Activated CD4-positive, alpha-beta T cell treated with anti-CD3 and anti-CD28 coated beads, Interleukin-2, amount 50 U/mL, for 48 hours (primary cell): ENCODE measurements at regions not wholly inside any gene's neighbourhood (a gene's known extent, or its start where the extent isn't known, plus 50 kb on each side); places are given as distances from the start of the nearest gene placed in this dataset.

Source experiments
- DNase-seq, 2 experiments: peaks; one replicate each; pipeline ENCODE4 v3.0.0-alpha.2; 2020

GRCh38 chr4:41883988-41884734 lies 51.1 kb upstream of the TMEM33 start:
- no peak for DNase-seq

DNA sequence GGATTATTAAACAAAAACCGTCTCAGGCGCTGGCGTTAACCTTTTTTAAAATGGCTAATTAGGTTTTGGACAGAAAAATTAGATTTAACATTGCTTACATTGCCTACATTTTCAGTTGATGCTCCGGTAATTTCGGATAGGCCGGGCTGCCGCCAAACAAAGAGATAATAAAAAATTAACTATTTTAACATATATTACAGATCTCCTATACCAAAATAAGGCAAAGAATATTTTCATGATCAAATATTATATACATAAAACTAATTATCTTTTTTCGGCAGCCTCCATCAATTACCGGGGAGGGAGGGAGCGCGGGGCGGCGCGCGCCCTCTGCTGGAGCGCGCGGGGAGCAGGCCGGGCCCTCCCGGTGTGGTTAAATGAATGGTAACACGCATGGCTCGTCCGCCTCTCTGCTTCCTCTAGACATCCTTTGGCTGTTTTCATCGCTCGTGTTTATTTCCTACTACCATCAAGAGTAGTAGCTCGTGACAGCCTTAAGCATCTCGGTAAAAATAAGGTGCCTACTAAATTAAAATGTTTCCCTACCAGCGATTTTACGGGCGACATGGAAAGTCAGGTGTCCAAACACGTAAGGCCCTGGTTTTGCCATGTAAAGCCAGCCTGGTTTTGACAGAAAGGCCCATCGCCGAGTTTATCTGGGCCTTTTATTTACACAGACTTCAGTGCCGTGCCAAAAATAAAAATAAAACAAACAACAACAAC lies 52.4 kb upstream of the TMEM33 start:
- DNase-seq = peak; percentile 57 to 66

GRCh38 chr4:41881981-41882624 lies 53.1 kb upstream of the TMEM33 start:
- DNase-seq = no peak

DNA sequence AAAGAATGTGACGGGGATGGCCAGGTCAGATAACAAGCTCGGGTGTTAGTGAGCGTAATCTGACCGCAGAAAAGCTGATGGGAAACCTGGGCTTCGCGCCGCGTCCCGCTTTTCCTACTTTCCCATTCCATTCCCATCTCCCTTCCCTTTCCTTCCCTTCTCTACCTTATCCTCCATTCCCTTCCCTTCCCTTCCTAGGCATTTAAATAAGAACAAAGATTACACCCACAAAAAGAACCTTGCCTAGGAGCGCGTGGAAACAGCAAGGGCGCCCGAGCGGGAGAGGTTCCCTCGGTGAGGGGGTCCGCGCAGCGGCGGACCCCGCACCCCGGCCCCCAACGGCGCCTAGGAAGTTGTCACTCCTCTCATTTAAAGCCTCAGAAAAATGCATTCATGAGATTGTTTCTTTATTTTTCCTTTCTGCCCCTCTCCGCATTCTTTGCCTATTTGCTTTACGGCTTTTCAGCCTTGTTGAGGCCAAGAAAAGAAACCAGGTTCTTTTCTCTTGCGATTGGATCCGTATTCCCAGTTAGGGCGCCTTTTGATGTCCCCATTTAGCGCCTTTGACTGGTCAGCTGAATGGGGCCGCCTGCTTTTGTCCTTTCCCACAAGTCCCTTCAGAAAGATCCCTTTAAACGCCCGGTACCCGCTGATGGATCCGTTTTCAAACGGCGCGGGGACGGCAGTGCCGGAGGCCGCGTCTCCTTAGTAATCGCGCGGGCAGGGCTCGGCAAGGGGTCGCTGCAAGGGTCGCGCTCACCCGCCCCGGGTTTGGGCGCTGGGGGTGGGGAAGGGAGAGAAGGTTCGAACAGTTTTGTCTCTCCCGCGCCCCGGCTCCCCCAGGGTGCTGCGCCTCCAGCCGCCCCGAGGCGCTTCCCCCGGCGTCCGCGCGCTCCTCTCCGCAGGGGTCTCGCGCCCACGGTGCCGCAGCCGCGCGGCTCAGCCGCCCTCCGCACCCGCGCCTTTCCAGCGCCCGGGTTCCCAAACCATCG lies 54.1 kb upstream of the TMEM33 start:
- no peak for DNase-seq

- DNase-seq = no peak
Measured at GRCh38 chr4:41880022-41880837, 55.0 kb upstream of the TMEM33 start.

GRCh38 chr4:41879552-41879951 lies 55.7 kb upstream of the TMEM33 start:
- DNase-seq = no peak

DNA sequence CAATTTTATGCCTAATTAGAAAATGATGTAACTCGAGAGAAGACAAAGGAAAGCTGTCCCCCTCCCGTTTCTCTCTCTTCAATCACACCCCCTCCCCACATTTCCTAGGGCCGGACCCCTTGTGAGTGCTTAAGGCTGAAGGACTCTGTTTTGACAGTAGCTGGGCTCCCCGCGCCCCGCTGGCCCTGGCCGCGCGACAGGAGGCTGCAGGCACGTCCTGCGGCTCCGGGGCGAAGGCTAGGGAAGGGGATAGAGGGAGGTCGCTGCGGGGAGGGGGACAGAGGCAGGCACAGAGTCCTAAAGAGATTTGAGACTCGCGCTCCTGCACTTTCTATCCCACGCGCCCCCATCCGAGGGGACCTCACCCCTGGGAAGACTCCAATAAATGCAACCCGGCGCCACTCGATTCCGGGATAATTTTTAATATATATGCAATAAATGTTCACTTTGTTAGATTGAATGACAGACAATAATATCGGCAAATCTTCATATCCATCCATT lies 56.2 kb upstream of the TMEM33 start:
- no peak for DNase-seq

DNA sequence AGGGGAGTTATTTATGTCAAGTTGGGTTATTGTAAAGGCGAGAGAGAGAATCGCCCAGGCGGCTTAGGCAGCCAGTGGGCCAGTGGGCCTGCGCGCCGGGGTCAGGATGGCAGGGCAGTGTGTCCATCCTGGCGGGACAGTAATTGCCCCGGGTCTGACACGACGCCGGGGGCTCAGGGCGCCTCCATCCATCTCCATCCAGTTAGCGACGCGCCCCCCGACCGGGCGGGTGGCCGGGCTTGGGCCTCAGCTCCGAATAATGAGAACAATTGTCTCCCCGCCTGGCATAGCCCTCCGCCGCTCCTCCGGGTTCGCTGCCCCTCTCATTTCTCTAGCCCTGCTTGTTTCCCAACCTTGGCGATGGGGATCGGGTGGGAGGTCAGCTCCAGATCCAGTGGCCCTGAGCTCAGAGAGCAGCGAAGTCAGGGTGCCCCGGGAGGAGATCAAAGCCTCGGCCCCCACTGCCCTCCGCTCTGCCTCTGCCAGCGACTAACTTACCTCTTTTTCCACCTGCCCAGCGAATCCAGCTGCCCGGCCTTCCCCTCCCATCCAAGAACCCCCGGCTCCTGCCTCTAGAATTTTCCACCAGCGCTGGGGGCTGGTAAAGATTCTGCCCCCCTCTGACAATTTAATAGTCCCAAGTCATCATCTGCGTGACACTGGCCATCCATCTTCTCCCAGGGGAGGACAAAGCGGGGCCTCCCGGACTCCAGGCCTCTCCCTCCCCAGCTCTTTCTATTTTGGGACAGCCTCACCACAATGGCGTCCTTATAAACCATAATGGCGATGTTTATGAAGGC lies 56.9 kb upstream of the TMEM33 start:
- DNase-seq = no peak

- no peak for DNase-seq
Measured at GRCh38 chr4:41877020-41877796, 58.0 kb upstream of the TMEM33 start.

- no peak for DNase-seq
Measured at GRCh38 chr4:41874873-41875272, 60.4 kb upstream of the TMEM33 start.

DNA sequence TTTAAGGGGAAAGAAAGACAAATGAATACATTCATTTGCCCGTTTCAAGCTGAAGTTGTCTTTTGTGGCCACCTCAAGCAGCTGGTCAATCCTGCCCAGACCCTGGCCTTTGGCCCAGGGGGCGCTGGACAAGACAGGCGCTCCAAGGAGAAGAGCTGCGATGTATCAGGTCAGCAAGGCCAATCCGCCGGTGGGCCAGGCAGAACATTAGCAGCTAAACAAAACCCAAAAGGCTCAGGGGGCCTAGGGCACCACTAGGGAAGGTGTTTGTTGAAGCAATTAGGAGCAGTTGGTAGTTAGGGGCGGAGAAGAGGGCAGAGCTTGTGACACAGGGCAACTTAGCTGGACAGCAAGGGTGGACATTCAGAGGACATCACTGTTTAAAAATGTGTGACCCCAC lies 60.8 kb upstream of the TMEM33 start:
- DNase-seq = no peak

DNA sequence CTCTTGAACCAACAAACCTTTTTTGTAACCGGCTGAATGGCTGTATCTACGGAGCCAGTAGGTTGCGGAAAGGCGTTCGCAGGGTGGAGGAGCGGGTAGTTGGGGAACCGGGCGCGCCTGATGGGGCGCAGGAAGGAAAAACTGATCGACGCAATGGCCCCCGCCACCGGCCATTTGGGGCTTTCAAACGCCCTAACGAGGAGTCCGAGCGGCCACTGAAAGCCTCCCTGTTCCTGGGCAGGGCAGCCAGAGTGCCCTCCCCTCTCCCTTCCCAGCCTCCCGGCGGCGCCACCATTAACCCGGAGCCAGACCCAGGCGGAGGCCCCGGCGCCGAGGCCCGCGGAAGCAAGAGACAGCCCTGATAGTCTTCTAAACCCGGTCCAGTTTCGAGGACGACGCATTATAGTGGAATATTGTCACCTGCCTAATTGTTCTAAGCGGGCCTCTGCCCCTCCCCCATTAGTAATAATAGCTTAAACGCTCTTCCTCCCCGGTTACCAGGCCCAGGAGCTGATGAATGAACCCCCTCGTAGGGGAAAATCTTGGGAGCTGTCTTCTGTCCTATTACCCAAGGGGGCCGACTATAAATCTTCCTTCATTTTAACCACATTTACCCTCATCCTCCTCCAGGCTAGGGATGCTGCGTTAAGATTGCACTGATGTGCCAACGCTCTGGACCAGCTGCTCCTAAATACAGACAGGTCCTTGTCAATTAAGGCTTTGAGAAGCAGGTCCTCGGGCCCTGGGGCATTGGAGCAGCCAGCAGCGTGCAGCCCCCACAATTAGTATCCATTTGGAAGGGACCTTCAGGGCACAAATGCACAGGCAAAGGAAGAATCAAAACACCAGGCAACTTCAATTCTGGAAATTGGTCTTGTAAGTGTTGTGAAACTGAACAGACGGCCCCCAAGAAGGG lies 61.6 kb upstream of the TMEM33 start:
- DNase-seq = no peak

DNA sequence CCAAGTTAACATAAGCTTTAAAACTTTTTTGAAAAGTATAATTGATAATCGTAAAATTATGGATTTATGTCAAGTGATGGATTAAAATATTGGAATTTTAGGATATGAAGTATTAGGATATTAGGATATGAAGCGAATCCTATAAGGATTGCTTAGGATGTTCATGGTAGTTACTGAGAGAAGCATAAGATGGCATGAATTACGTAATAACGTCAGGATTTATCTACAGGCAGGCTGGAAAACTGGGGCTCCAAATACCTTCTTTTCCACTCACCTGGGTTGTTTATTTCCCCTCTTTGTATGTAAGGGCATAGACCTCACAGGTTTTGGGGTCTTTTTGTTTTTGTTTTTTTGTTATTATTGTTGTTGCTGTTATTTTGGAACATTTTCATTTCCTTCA lies 65.2 kb upstream of the TMEM33 start:
- no peak for DNase-seq

- no peak for DNase-seq
Measured at GRCh38 chr4:41866799-41867677, 68.2 kb upstream of the TMEM33 start.

GRCh38 chr4:41865981-41866798 lies 69.0 kb upstream of the TMEM33 start:
- no peak for DNase-seq

DNA sequence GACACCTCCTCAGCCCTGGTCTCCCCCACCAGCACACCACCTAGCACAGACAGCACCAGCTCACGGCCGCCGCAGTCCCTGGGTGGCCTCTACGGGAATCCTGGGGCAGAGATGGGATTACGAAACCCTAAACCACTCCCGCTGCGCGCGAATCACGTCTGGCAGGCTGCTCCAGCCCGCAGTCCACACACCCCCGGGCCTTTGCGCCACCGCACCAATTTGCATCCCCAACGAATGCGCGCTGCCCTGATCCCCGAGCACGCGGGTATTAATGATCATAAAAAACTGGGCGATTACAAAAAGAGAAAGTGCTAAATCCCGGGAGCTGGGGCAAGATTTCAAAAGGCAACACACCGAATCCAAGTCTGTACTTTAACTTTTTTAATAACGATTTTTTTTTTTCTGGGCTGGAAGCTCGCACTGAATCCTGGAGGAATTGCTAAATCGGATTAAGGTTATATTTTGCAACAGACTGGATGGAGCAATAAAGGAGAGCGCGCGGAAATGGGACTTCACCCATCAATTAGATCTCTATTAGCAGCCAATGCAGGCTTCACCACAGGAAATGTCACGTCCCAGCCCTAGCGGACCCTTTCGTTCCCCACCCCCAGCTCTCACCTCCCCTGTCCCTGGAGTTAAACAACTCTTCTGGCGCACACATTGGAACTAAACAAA lies 69.8 kb upstream of the TMEM33 start:
- no peak for DNase-seq
